IMR-90 (cell line): ENCODE measurements at regions not wholly inside any gene's neighbourhood (a gene's known extent, or its start where the extent isn't known, plus 50 kb on each side); places are given as distances from the start of the nearest gene placed in this dataset.

Experiments
- ATAC-seq: fragments of 200-7000 bp; cut with Tn5 transposase; 2 replicates; pipeline ENCODE4 v1.9.1; 2020; ENCODE audit warnings: low read depth, mild to moderate bottlenecking, moderate library complexity
- BruUV-seq: library from RNA; stranded (reverse); fragments of 400-500 nt; replicated peaks from 2 replicates; lab custom pipeline; 2021; lab: Mats Ljungman, UMichigan
- CTCF ChIA-PET: fragments of 300-600 bp; formaldehyde crosslinking; extraction: SDS; loops from one replicate; lab custom pipeline; 2021; ENCODE audit warnings: antibody characterized with exemption; lab: Yijun Ruan, JAX
- POLR2A ChIA-PET: fragments of 300-600 bp; sonication (Branson Sonifier 250); formaldehyde crosslinking; loops from one replicate; lab custom pipeline; 2022; ENCODE audit warnings: antibody characterized with exemption; ENCODE audit not compliant: unreplicated experiment; lab: Charles Lee
- DNase-seq: peaks from one replicate; pipeline ENCODE4 v3.0.0; 2013
- H2AFZ ChIP-seq: replicated peaks from 2 replicates; pipeline ENCODE3; 2013; ENCODE audit warnings: low read length, mild to moderate bottlenecking; ENCODE audit not compliant: poor library complexity
- H2AK5ac ChIP-seq: 2 replicates; pipeline ENCODE4 v1.6.1; 2013; ENCODE audit warnings: low read depth, low read length, inconsistent platforms
- H2AK9ac ChIP-seq: replicated peaks from 2 replicates; pipeline ENCODE3; 2013; ENCODE audit warnings: mild to moderate bottlenecking, low read depth, low read length, moderate library complexity; ENCODE audit not compliant: poor library complexity
- H2BK120ac ChIP-seq: 2 replicates; pipeline ENCODE4 v1.6.1; 2013; ENCODE audit warnings: low read depth, low read length, inconsistent platforms
- H2BK15ac ChIP-seq: 3 replicates; pipeline ENCODE4 v1.6.1; 2013; ENCODE audit warnings: low read depth, low read length, inconsistent platforms
- H2BK20ac ChIP-seq: 2 replicates; pipeline ENCODE4 v1.6.1; 2013; ENCODE audit warnings: low read depth, mild to moderate bottlenecking, inconsistent platforms, low read length, moderate library complexity
- H2BK5ac ChIP-seq: 2 replicates; pipeline ENCODE4 v1.6.1; 2013; ENCODE audit warnings: mild to moderate bottlenecking, low read depth, low read length, inconsistent platforms; ENCODE audit not compliant: poor library complexity, severe bottlenecking
- H3K14ac ChIP-seq: replicated peaks from 2 replicates; pipeline ENCODE4 v1.6.1; 2013; ENCODE audit warnings: low read depth, low read length, inconsistent platforms
- H3K18ac ChIP-seq: 2 replicates; pipeline ENCODE4 v1.6.1; 2013; ENCODE audit warnings: low read depth, low read length, control low read depth
- H3K23ac ChIP-seq: 2 replicates; pipeline ENCODE4 v1.6.1; 2013; ENCODE audit warnings: low read depth, low read length, inconsistent platforms
- H3K27ac ChIP-seq: 2 replicates; pipeline ENCODE4 v1.5.1; 2013; ENCODE audit warnings: mild to moderate bottlenecking, control low read depth, low read length; ENCODE audit not compliant: insufficient read depth
- H3K27me3 ChIP-seq: 2 replicates; pipeline ENCODE4 v1.6.1; 2013; ENCODE audit warnings: low read length; ENCODE audit not compliant: control insufficient read depth, insufficient read depth
- H3K36me3 ChIP-seq: 2 replicates; pipeline ENCODE4 v1.6.1; 2013; ENCODE audit warnings: low read length, mixed read lengths; ENCODE audit not compliant: control insufficient read depth, insufficient read depth
- H3K4ac ChIP-seq: 2 replicates; pipeline ENCODE4 v1.6.1; 2013; ENCODE audit warnings: low read depth, low read length, inconsistent platforms
- H3K4me1 ChIP-seq: 2 replicates; pipeline ENCODE4 v1.6.1; 2013; ENCODE audit warnings: low read length, mixed read lengths; ENCODE audit not compliant: control insufficient read depth, insufficient read depth
- H3K4me2 ChIP-seq: 2 replicates; pipeline ENCODE4 v1.6.1; 2013; ENCODE audit warnings: low read depth, mild to moderate bottlenecking, control low read depth, low read length, moderate library complexity
- H3K4me3 ChIP-seq: 2 replicates; pipeline ENCODE4 v1.5.1; 2013; ENCODE audit warnings: low read depth, mild to moderate bottlenecking, control low read depth, low read length, moderate library complexity; ENCODE audit not compliant: insufficient read depth
- H3K56ac ChIP-seq: 2 replicates; pipeline ENCODE4 v1.6.1; 2013; ENCODE audit warnings: low read length, inconsistent platforms; ENCODE audit not compliant: insufficient read depth; ENCODE audit errors: extremely low read depth
- H3K79me1 ChIP-seq, 2 experiments: 2 replicates each; pipeline ENCODE4 v1.6.1; 2013; ENCODE audit warnings: low read length in 2 of 2, inconsistent platforms in 1 of 2, low read depth in 1 of 2
- H3K9ac ChIP-seq: 2 replicates; pipeline ENCODE4 v1.6.1; 2013; ENCODE audit warnings: low read depth, low read length, control low read depth
- H3K9me1 ChIP-seq: 2 replicates; pipeline ENCODE4 v1.6.1; 2013; ENCODE audit warnings: low read length, inconsistent platforms; ENCODE audit not compliant: insufficient read depth
- H3K9me3 ChIP-seq: 2 replicates; pipeline ENCODE4 v1.6.1; 2013; ENCODE audit warnings: low read length; ENCODE audit not compliant: control insufficient read depth, insufficient read depth
- H4K20me1 ChIP-seq: 2 replicates; pipeline ENCODE4 v1.6.1; 2013; ENCODE audit warnings: low read length, inconsistent platforms; ENCODE audit not compliant: insufficient read depth
- H4K5ac ChIP-seq: 2 replicates; pipeline ENCODE4 v1.6.1; 2013; ENCODE audit warnings: mild to moderate bottlenecking, low read depth, low read length, control low read depth
- H4K8ac ChIP-seq, 2 experiments: 2 replicates each; pipeline ENCODE4 v1.6.1; 2013; ENCODE audit warnings: low read depth in 2 of 2, low read length in 2 of 2, control low read depth in 1 of 2, inconsistent platforms in 1 of 2
- H4K91ac ChIP-seq: 2 replicates; pipeline ENCODE4 v1.6.1; 2013; ENCODE audit warnings: low read depth, low read length, inconsistent platforms; ENCODE audit not compliant: insufficient read depth
- BHLHE40 ChIP-seq: fragments of 150-350 bp; IDR thresholded peaks from 2 replicates; pipeline ENCODE4 v1.6.1; 2016; ENCODE audit warnings: mild to moderate bottlenecking, low read depth, low read length
- CEBPB ChIP-seq: IDR thresholded peaks from 2 replicates; pipeline ENCODE4 v1.6.1; 2012; ENCODE audit warnings: low read depth, low read length, improper control_type of control experiment
- CHD1 ChIP-seq: IDR thresholded peaks from 2 replicates; pipeline ENCODE4 v1.6.1; 2012; ENCODE audit warnings: low read depth, low read length, improper control_type of control experiment
- FOS ChIP-seq: fragments of 150-350 bp; IDR thresholded peaks from 2 replicates; pipeline ENCODE4 v1.6.1; 2016; ENCODE audit warnings: low read depth, low read length
- MAFK ChIP-seq: IDR thresholded peaks from 2 replicates; pipeline ENCODE4 v1.6.1; 2012; ENCODE audit warnings: low read depth, low read length, improper control_type of control experiment
- MAZ ChIP-seq: IDR thresholded peaks from 2 replicates; pipeline ENCODE4 v1.6.1; 2012; ENCODE audit warnings: low read depth, mild to moderate bottlenecking, low read length, improper control_type of control experiment, moderate library complexity, borderline replicate concordance
- MXI1 ChIP-seq: IDR thresholded peaks from 2 replicates; pipeline ENCODE4 v1.6.1; 2012; ENCODE audit warnings: low read depth, mild to moderate bottlenecking, low read length, moderate library complexity, borderline replicate concordance
- POLR2A ChIP-seq: IDR thresholded peaks from 2 replicates; pipeline ENCODE4 v1.6.1; 2012; ENCODE audit warnings: mild to moderate bottlenecking, low read depth, low read length
- RAD21 ChIP-seq: IDR thresholded peaks from 2 replicates; pipeline ENCODE4 v1.6.1; 2012; ENCODE audit warnings: low read length, improper control_type of control experiment
- RCOR1 ChIP-seq: IDR thresholded peaks from 2 replicates; pipeline ENCODE4 v1.6.1; 2012; ENCODE audit warnings: mild to moderate bottlenecking, low read length, improper control_type of control experiment; ENCODE audit not compliant: insufficient replicate concordance
- RFX5 ChIP-seq: IDR thresholded peaks from 2 replicates; pipeline ENCODE4 v1.8.0; 2012; ENCODE audit warnings: low read depth, mild to moderate bottlenecking, low read length, moderate library complexity
- SMC3 ChIP-seq: fragments of 150-350 bp; IDR thresholded peaks from 2 replicates; pipeline ENCODE4 v1.6.1; 2016; ENCODE audit warnings: low read depth, mild to moderate bottlenecking, antibody characterized with exemption, low read length, moderate library complexity
- WGBS, 2 experiments: methylation state at CpG; one replicate each; pipeline versions ENCODE4 v1.1.5 to v1.1.7; 2013; ENCODE audit warnings: missing lambda C conversion rate in 2 of 2; ENCODE audit not compliant: insufficient read length in 1 of 2; ENCODE audit errors: extremely low coverage in 2 of 2; 5-methylcytosine and 5-hydroxymethylcytosine counted together
- dilution Hi-C: fragments of 300-500 bp; cut with HindIII; formaldehyde crosslinking; loops from one replicate; pipeline ENCODE4 v1.14.3; 2018; ENCODE audit warnings: low sequenced_read_pairs; ENCODE audit not compliant: unreplicated experiment
- in situ Hi-C: fragments of 300-500 bp; cut with MboI; formaldehyde crosslinking; loops from 3 replicates; pipeline ENCODE4 v1.14.3; 2019; ENCODE audit warnings: low sequenced_read_pairs, inconsistent platforms, mixed read lengths
- intact Hi-C: fragments of 100-400 bp; cut with micrococcal nuclease; formaldehyde crosslinking; loops from 2 replicates; pipeline ENCODE4 v1.10.0; 2022
- TF ChIP-seq, protein P1 (sequence below): fragments of 150-350 bp; IDR thresholded peaks from 2 replicates; pipeline ENCODE4 v1.6.1; 2016; ENCODE audit warnings: low read depth, mild to moderate bottlenecking, low read length, moderate library complexity, borderline replicate concordance
- TF ChIP-seq, protein P2 (sequence below): conservative IDR thresholded peaks from 2 replicates; pipeline ENCODE4 v1.5.1; 2012; ENCODE audit warnings: mild to moderate bottlenecking, low read depth, low read length, improper control_type of control experiment

DNA sequence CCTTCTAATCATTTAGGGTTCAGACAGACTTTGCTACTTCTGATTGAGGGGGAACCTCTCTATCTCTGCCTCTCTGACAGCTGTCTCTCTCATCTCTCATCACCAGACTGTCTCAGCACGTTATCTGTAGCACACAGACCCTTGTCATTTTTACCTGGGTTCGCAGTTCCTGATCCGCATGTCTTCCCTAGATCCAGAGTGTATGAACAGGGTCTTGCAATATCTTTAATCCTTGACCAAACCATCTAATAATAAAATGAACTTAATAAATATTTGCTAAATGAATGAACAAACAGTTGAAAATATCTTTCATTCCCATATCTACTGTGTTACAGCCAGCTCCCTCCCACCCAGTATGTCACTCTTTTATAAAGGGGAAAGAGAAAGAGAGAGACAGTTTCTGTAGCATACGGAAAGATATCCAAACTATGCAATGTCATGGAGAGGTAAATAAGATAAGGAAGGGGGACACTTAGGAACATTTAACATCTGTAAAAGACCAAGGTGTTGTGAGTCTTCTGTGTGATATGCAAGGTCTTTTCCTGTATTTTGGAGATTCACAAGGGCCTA is 507.6 kb downstream of the SUCLG1 start:
- DNase-seq (no peak), ATAC-seq (no peak)
- no TSS peak for BruUV-seq
- dilution Hi-C loops: no loop called here
- Histone ChIP-seq H3K56ac (no peak overlapping the region), H2BK5ac (no peak overlapping the region), H4K91ac (no peak overlapping the region), H3K79me1 (no peaks in the 10 kb centered on the region), H3K4ac (no peak overlapping the region), H2AK5ac (no peak overlapping the region), H3K36me3 (no peaks in the 10 kb centered on the region), H2AK9ac (no peak overlapping the region), H3K4me1 (no peaks in the 10 kb centered on the region), H2BK20ac (no peak overlapping the region), H2BK120ac (no peak overlapping the region), H3K14ac (no peak overlapping the region), H4K20me1 (no peaks in the 10 kb centered on the region), H3K27ac (no peak overlapping the region), H3K27me3 (no peaks in the 10 kb centered on the region), H2AFZ (no peak overlapping the region), H3K18ac (no peak overlapping the region), H4K5ac (no peak overlapping the region), H3K23ac (no peak overlapping the region), H3K4me2 (no peak overlapping the region), H3K4me3 (no peak overlapping the region), H3K9me3 (no peaks in the 10 kb centered on the region), H3K9me1 (no peaks in the 10 kb centered on the region), H2BK15ac (no peak overlapping the region), H3K9ac (no peak overlapping the region), H4K8ac (no peak overlapping the region)
- intact Hi-C loops: no loop called here
- in situ Hi-C loops: no loop called here
- TF ChIP-seq FOS (no peak), SMC3 (no peak), CEBPB (no peak), RFX5 (no peak), MAZ (no peak), CHD1 (no peak), POLR2A (no peak), MAFK (no peak), MXI1 (no peak), RAD21 (no peak), BHLHE40 (no peak), RCOR1 (no peak)
- TF ChIP-seq, protein P1, sequence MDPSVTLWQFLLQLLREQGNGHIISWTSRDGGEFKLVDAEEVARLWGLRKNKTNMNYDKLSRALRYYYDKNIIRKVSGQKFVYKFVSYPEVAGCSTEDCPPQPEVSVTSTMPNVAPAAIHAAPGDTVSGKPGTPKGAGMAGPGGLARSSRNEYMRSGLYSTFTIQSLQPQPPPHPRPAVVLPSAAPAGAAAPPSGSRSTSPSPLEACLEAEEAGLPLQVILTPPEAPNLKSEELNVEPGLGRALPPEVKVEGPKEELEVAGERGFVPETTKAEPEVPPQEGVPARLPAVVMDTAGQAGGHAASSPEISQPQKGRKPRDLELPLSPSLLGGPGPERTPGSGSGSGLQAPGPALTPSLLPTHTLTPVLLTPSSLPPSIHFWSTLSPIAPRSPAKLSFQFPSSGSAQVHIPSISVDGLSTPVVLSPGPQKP: no peak
- TF ChIP-seq, protein P2, sequence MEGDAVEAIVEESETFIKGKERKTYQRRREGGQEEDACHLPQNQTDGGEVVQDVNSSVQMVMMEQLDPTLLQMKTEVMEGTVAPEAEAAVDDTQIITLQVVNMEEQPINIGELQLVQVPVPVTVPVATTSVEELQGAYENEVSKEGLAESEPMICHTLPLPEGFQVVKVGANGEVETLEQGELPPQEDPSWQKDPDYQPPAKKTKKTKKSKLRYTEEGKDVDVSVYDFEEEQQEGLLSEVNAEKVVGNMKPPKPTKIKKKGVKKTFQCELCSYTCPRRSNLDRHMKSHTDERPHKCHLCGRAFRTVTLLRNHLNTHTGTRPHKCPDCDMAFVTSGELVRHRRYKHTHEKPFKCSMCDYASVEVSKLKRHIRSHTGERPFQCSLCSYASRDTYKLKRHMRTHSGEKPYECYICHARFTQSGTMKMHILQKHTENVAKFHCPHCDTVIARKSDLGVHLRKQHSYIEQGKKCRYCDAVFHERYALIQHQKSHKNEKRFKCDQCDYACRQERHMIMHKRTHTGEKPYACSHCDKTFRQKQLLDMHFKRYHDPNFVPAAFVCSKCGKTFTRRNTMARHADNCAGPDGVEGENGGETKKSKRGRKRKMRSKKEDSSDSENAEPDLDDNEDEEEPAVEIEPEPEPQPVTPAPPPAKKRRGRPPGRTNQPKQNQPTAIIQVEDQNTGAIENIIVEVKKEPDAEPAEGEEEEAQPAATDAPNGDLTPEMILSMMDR: no peak
- ChIA-PET CTCF (no interaction called here), POLR2A (no interaction called here)
- WGBS, 2 experiments: no CpG with 5 or more reads among the region's 4 CpGs
